Ishikawa (cell line): ENCODE measurements at regions not wholly inside any gene's neighbourhood (a gene's known extent, or its start where the extent isn't known, plus 50 kb on each side); places are given as distances from the start of the nearest gene placed in this dataset.

Experiments used
- FOXM1 ChIP-seq: IDR thresholded peaks from 2 replicates; pipeline ENCODE4 v1.6.1; 2012; ENCODE audit warnings: low read depth, borderline replicate concordance
- NFIC ChIP-seq: IDR thresholded peaks from 2 replicates; pipeline ENCODE4 v1.6.1; 2012
- RAD21 ChIP-seq: IDR thresholded peaks from 2 replicates; pipeline ENCODE4 v1.6.1; 2012; ENCODE audit warnings: low read depth
- TCF12 ChIP-seq: IDR thresholded peaks from 2 replicates; pipeline ENCODE4 v1.6.1; 2012; ENCODE audit warnings: low read depth
- TF ChIP-seq, protein P1 (sequence below): IDR thresholded peaks from 2 replicates; pipeline ENCODE4 v1.6.1; 2012; ENCODE audit warnings: low read depth, mild to moderate bottlenecking

DNA sequence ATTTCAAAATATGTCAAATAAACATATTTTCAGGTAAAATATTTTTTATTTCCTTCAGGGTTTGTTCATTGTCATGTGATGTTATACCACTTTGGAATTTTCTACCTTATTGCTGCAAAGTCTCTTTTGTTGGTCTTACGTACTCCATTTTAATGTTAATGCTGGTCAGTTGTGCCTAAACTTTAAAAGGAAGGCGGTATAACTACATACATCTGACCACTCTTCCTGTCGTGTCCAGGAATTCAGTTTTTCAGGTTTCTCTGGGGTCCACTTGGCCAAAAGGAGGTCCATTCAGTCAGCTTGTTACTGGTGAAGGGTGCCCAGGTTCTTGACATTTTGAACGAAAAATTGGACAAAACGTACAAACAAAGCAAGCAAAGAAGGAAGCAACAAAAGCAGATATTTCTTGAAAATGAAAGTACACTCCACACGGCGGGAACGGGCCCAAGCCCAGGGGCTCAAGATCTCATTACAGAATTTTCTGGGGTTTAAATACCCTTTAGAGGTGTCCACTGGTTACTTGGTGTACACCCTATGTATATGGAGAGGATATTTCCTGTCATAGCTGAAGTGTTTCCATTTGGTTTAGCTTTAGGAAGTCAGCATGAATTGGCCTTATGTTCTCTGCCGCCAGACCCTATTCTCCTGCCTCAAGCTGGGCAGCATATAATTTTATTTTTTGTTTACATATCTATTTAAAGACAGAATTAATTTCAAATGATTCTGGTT, 471.7 kb upstream of the CDH7 start:
- no peak for TF ChIP-seq NFIC
- TF ChIP-seq, protein P1, sequence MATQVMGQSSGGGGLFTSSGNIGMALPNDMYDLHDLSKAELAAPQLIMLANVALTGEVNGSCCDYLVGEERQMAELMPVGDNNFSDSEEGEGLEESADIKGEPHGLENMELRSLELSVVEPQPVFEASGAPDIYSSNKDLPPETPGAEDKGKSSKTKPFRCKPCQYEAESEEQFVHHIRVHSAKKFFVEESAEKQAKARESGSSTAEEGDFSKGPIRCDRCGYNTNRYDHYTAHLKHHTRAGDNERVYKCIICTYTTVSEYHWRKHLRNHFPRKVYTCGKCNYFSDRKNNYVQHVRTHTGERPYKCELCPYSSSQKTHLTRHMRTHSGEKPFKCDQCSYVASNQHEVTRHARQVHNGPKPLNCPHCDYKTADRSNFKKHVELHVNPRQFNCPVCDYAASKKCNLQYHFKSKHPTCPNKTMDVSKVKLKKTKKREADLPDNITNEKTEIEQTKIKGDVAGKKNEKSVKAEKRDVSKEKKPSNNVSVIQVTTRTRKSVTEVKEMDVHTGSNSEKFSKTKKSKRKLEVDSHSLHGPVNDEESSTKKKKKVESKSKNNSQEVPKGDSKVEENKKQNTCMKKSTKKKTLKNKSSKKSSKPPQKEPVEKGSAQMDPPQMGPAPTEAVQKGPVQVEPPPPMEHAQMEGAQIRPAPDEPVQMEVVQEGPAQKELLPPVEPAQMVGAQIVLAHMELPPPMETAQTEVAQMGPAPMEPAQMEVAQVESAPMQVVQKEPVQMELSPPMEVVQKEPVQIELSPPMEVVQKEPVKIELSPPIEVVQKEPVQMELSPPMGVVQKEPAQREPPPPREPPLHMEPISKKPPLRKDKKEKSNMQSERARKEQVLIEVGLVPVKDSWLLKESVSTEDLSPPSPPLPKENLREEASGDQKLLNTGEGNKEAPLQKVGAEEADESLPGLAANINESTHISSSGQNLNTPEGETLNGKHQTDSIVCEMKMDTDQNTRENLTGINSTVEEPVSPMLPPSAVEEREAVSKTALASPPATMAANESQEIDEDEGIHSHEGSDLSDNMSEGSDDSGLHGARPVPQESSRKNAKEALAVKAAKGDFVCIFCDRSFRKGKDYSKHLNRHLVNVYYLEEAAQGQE = no peak
- TF ChIP-seq RAD21 = no peak
- TF ChIP-seq FOXM1 = no peak
- TF ChIP-seq TCF12 = no peak
